Stimulated activated memory B cell treated with anti-CD40 and anti-IgM and Interleukin-4, amounts not matched to agents 10 μg/mL and 1 μg/mL and 100 μg/mL, for 72 hours (primary cell): ENCODE measurements at regions not wholly inside any gene's neighbourhood (a gene's known extent, or its start where the extent isn't known, plus 50 kb on each side); places are given as distances from the start of the nearest gene placed in this dataset.
"Not testable (repeated sequence)": the region's sequence is repeated elsewhere in the genome, so short reads cannot be mapped to it uniquely, and the experiment has no call there.

Experiments
- ATAC-seq: fragments of 150-1000 bp; cut with Tn5 transposase; 2 replicates; pipeline ENCODE4 v1.10.0; 2021
- H3K27ac Mint-ChIP-seq: one replicate; pipeline ENCODE4 v1.8.0; 2022; ENCODE audit warnings: mild to moderate bottlenecking, mixed read lengths
- H3K27me3 Mint-ChIP-seq: one replicate; pipeline ENCODE4 v1.8.0; 2022; ENCODE audit warnings: mixed read lengths
- H3K36me3 Mint-ChIP-seq: one replicate; pipeline ENCODE4 v1.8.0; 2022; ENCODE audit warnings: mixed read lengths
- H3K4me1 Mint-ChIP-seq: one replicate; pipeline ENCODE4 v1.8.0; 2022; ENCODE audit warnings: mixed read lengths
- H3K4me3 Mint-ChIP-seq: one replicate; pipeline ENCODE4 v1.8.0; 2022; ENCODE audit warnings: mild to moderate bottlenecking, moderate library complexity, mixed read lengths
- H3K9me3 Mint-ChIP-seq: one replicate; pipeline ENCODE4 v1.8.0; 2022; ENCODE audit warnings: mixed read lengths

DNA sequence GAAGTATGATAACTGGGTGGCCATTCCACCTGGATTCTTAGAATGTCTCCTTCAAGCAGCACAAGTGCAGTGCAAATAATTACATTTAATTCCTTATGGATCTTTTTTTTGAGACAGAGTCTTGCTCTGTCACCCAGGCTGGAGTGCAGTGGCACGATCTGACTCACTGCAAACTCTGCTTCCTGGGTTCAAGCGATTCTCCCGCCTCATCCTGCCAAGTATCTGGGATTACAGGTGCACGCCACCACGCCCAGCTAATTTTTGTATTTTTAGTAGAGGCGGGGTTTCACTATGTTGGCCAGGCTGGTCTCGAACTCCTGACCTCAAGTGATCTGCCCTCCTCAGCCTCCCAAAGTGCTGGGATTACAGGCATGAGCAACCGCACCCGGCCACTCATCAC, 80.7 kb upstream of the ABHD2 start:
- H3K4me1 Mint-ChIP-seq, H3K27ac Mint-ChIP-seq, ATAC-seq, H3K36me3 Mint-ChIP-seq, H3K9me3 Mint-ChIP-seq, H3K4me3 Mint-ChIP-seq: not testable (repeated sequence)
- peaks cover 69% of the 10 kb centered on the region for H3K27me3 Mint-ChIP-seq

DNA sequence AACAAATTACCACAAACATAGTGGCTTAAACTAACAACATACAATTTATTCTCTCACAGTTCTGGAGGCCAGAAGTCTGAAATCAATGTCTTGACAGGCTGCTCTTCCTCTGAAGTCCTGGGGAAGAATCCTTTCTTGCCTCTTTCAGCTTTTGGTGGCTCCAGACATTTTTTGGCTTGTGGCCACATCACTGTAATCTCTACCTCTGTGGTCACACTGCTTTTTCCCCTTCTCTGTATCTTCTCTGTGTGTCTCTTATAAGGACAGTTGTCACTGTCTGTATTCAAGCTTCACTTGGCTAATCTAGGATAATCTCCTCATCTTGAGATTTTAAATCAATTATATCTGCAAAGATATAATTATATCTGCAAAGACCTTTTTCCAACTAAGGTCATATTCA, 80.3 kb upstream of the ABHD2 start:
- H3K27ac Mint-ChIP-seq, result no peak overlapping the region
- H3K36me3 Mint-ChIP-seq, result no peaks in the 10 kb centered on the region
- no peak for ATAC-seq
- no peak overlapping the region for H3K4me3 Mint-ChIP-seq
- peaks cover 74% of the 10 kb centered on the region for H3K27me3 Mint-ChIP-seq
- H3K4me1 Mint-ChIP-seq, result no peaks in the 10 kb centered on the region
- H3K9me3 Mint-ChIP-seq, result peaks cover 3% of the 10 kb centered on the region

DNA sequence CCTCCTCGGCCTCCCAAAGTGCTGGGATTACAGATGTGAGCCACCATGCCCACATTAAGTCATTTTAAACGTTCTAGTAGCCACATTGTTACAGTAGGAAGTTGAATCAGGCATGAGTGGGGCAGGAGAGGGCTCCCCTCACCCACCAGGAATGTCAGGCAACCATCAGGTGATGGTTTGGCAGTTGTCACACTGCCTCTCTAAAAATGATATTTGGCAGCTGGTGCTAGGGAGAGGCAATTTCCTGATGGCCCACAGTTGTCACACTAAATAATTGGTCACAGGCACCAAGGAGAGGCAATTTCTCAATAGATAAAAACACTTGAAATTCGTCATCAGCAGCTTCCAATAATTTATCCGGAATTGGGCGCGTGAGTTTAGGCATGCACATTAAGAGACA, 79.2 kb upstream of the ABHD2 start:
- H3K9me3 Mint-ChIP-seq, result peaks cover 7% of the 10 kb centered on the region

DNA sequence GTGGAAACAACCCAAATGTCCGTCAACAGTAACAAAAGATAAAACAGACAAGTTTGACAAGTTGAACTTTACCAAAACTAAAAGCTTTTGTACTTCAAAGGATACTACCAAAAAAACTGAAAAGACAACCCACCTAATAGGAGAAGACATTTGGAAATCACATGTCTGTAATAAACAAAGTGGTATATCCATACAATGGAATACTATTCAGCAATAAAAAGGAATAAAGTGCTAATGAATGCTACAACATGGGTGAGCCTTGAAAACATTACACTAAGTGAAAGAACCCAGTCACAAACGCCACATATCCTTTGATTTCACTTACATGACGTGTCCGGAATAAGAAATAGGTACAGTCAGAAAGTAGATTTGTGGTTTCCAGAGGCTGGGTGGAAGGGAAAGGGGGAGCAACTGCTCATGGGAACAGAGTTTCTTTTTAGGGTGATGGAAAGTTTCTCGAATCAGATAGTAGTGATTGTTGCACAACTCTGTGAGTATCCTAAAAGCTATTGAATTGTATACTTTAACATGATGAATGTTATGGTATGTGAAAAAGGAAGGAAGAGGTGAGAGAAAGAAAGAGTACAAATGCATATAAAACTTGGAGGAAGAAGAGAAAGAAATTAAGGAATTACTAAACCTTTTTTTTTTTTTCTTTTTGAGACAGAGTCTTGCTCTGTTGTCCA, 72.7 kb upstream of the ABHD2 start:
- no peaks in the 10 kb centered on the region for H3K36me3 Mint-ChIP-seq
- H3K27ac Mint-ChIP-seq, result no peak overlapping the region
- peaks cover 12% of the 10 kb centered on the region for H3K4me1 Mint-ChIP-seq
- no peak for ATAC-seq
- H3K27me3 Mint-ChIP-seq, result peaks cover 87% of the 10 kb centered on the region
- H3K9me3 Mint-ChIP-seq, result peaks cover 13% of the 10 kb centered on the region
- H3K4me3 Mint-ChIP-seq, result no peak overlapping the region

More for the DNA sequence above, 79.2 kb upstream of the ABHD2 start:
- no peak overlapping the region for H3K27ac Mint-ChIP-seq
- no peak for ATAC-seq
- H3K4me1 Mint-ChIP-seq, result no peaks in the 10 kb centered on the region
- H3K27me3 Mint-ChIP-seq, result peaks cover 80% of the 10 kb centered on the region
- H3K36me3 Mint-ChIP-seq, result no peaks in the 10 kb centered on the region
- H3K4me3 Mint-ChIP-seq, result no peak overlapping the region

DNA sequence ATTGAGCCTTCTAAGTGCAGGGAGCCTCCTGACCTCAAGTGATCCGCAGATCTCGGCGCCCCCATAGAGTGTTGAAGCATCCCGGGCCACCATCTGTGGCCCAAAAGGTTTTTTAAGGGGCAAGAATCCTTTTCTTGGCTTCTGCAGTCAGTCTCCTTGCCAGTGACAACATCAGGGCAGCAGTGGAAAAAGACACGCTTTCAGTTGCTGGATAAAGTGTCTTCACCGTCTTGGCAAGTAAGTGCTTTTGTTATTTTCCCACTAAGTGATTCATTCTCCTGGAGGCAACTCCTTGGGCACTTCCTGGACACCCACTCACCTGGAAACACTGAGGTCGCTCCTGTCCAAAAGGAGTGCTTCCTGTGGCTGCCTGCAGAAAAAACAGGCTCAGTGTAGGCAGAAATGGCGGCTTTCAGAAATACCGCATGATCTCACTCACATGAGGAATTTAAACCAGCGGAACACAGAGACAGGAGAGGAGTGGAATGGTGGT, 71.7 kb upstream of the ABHD2 start:
- H3K27ac Mint-ChIP-seq, result no peak overlapping the region
- no peak for ATAC-seq
- peaks cover 77% of the 10 kb centered on the region for H3K27me3 Mint-ChIP-seq
- H3K36me3 Mint-ChIP-seq, result no peaks in the 10 kb centered on the region
- peaks cover 13% of the 10 kb centered on the region for H3K9me3 Mint-ChIP-seq
- peaks cover 12% of the 10 kb centered on the region for H3K4me1 Mint-ChIP-seq
- no peak overlapping the region for H3K4me3 Mint-ChIP-seq

DNA sequence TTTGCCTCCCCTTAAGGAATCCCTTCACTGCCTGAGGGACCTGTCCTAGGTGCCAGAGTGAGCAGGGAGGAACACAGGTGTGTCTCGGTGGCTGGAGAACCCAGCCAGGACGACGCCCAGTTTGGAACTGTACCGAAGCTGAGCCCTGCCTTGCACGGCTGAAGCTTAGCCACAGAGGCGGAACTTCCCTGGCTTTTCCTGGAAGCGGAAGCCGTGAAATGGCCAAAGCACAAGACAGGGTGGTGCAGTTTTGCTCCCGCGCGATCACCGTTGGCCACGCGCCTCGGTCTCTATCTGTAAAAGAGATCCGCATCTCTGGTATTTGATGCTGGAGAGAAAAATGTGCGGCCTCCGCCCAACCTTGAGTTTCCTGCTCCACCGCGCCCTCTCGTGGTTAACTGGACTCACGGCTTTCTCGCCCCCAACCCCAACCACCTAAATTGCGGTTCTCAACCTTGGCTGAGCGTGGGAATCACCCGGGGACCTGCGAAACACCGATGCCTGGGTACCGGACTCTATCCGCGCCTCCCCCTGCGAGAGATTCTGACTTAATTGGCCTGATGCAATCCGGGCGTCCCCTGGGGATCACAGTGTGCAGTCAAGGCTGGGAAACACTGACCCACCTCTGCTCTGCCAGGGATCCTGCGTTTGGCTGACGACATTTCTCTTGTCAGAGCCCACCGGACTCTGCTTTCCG, 70.7 kb upstream of the ABHD2 start:
- peaks cover 12% of the 10 kb centered on the region for H3K4me1 Mint-ChIP-seq
- no peaks in the 10 kb centered on the region for H3K36me3 Mint-ChIP-seq
- H3K4me3 Mint-ChIP-seq, result peak overlapping the region; percentile 23
- peaks cover 67% of the 10 kb centered on the region for H3K27me3 Mint-ChIP-seq
- no peak overlapping the region for H3K27ac Mint-ChIP-seq
- peaks cover 11% of the 10 kb centered on the region for H3K9me3 Mint-ChIP-seq
- peak; percentile 58 for ATAC-seq

DNA sequence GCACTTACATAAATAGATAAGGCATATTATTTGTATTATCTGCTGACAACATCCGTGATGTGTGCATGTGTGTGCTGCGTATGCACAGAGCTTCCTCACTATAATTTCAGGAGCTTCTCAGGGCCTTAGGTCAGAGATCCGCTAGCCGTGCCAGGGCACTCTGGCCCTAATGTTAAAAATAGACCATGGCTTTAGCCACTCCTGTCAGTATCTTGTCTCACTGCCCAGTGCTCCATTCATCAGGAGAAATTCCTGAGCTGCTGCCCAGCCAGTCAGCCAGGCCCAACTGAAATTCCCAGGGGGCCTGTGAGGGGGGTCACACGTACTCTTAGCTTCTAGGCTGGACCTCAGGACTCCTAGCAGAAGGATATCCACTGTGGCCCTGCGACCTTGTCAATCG, 70.0 kb upstream of the ABHD2 start:
- Mint-ChIP-seq H3K27ac (no peak overlapping the region), H3K4me3 (no peak overlapping the region), H3K9me3 (peaks cover 9% of the 10 kb centered on the region), H3K4me1 (peaks cover 12% of the 10 kb centered on the region), H3K36me3 (no peaks in the 10 kb centered on the region), H3K27me3 (peaks cover 61% of the 10 kb centered on the region)
- no peak for ATAC-seq

DNA sequence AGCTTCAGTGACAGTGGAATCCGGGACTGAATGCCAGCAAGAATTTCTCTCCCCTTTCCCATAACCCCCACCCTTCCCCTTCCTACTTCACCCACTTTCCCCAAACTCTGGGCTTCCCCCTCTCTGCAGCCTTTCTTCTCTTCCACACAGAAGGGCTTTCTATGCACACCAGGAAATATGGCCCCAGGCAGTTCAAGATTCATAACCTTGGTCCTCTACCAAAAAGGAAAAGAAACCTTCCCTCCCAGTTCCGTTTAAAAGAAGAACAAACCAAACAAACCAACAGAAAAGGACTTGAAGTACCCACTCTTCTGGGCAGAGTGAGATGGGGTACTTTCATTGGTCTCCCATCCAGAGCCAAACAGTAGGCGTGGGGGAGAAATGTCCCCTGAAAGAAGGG, 68.8 kb upstream of the ABHD2 start:
- H3K4me1 Mint-ChIP-seq, result peaks cover 12% of the 10 kb centered on the region
- ATAC-seq, result no peak
- H3K27me3 Mint-ChIP-seq, result peaks cover 51% of the 10 kb centered on the region
- no peak overlapping the region for H3K4me3 Mint-ChIP-seq
- peaks cover 9% of the 10 kb centered on the region for H3K9me3 Mint-ChIP-seq
- no peak overlapping the region for H3K27ac Mint-ChIP-seq
- H3K36me3 Mint-ChIP-seq, result no peaks in the 10 kb centered on the region

DNA sequence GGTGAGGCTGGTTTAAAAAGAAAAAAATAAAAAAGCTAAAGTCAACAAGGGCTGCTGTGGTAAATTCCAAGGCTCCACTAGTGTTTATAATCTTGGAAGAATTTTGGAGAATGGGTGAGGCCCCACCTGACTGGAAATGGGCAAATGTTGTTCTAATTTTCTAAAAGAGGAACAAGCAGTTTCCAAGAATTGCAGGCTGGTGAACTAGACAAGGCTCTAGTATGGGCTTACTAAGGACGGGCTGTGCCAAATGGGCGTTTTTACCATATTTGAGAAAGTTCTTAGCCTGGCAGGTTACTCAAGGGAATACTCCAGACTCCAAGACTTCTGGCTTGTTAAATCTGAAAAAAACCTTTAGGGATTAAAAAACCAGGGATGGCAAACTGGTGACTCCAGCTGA, 67.0 kb upstream of the ABHD2 start:
- Mint-ChIP-seq H3K27ac (no peak overlapping the region), H3K4me1 (peaks cover 12% of the 10 kb centered on the region), H3K27me3 (peaks cover 36% of the 10 kb centered on the region), H3K36me3 (no peaks in the 10 kb centered on the region), H3K9me3 (peaks cover 8% of the 10 kb centered on the region), H3K4me3 (no peak overlapping the region)
- no peak for ATAC-seq

DNA sequence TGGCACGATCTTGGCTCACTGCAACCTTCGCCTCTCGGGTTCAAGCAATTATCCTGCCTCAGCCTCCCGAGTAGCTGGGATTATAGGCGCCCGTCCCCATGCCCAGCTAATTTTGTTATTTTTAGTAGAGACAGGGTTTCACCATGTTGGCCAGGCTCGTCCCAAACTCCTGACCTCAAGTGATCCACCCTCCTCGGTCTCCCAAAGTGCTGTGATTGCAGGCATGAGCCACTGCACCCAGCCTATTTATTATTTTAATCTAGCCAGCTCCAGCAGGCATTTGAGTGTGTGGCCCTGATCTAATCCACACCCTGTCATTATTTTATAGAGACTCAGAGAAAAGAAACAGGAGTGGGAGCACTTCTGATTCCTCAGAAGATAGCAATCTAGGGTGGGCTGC, 66.4 kb upstream of the ABHD2 start:
- not testable (repeated sequence) for H3K36me3 Mint-ChIP-seq, H3K4me3 Mint-ChIP-seq, H3K4me1 Mint-ChIP-seq, ATAC-seq, H3K27ac Mint-ChIP-seq
- peaks cover 35% of the 10 kb centered on the region for H3K27me3 Mint-ChIP-seq
- H3K9me3 Mint-ChIP-seq, result peaks cover 10% of the 10 kb centered on the region

DNA sequence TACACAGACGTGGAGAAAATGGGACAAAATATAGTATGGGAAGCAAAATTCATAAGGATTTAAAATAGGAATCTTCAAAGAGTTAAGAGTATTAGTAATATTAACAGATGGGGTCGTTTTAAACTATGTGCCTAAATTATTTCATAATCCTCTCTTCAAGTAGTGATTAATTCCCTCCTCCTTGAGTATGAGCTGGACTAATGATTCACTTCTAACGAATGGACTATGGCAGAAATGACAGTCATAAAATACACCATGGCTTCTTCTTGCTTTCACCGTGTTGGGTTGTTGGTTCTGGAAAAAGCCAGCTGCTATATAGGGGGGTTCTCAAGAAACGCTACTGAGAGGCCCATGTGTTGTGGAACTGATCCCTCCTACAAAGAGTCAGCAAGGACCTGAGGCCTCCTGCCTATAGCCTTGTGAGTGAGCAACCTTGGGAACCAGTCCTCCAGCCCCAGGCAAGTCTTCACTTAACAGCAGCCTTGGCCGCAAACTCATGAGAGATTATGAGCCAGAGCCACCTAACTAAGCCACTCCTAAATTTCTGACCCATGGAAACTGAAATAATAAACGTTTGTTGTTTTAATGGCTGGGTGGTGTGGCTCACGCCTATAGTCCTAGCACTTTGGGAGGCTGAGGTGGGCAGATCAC, 64.8 kb upstream of the ABHD2 start:
- Mint-ChIP-seq H3K27me3 (peaks cover 28% of the 10 kb centered on the region), H3K9me3 (peaks cover 10% of the 10 kb centered on the region), H3K4me3 (no peak overlapping the region), H3K36me3 (no peaks in the 10 kb centered on the region), H3K4me1 (no peaks in the 10 kb centered on the region), H3K27ac (no peak overlapping the region)
- no peak for ATAC-seq

DNA sequence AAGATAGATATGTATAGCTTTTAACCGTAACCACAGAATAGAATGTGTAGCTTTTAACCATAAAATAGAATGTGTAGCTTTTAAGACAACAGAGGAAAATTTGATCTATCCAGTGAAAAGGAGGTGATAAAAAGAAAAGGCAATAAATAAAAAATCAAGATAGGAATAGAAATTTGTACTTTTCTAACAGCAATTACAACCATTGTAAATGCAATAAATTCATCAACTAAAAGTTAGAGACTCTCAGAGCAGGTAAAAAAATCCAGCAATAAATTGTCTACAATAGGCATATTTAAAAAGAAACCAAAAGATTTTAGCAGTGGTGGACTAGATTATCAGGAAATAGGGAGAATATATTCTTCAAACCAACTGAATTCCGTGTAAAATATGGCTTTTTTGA, 63.8 kb upstream of the ABHD2 start:
- Mint-ChIP-seq H3K27me3 (peaks cover 25% of the 10 kb centered on the region), H3K4me3 (no peak overlapping the region), H3K4me1 (no peaks in the 10 kb centered on the region), H3K9me3 (peaks cover 10% of the 10 kb centered on the region), H3K27ac (no peak overlapping the region), H3K36me3 (no peaks in the 10 kb centered on the region)
- ATAC-seq, result no peak

DNA sequence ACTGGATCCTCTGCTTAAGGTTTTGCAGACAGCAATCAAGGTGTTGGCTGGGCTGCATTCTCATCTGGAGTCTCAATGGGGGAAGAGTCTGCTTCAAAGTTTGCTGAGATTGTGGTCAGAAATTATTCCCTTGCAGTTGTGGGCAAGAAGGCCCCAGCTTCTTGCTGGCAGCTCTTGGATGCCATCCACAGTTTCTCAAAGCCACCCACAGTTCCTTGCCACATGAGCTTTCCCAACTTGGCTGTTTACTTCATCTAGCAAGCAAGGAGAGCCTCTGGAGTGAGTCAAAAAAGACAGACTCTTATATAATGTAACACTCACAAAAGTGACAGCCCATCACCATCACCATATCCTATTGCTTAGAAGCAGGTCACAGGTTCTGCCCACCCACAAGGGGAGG, 62.1 kb upstream of the ABHD2 start:
- no peak for ATAC-seq
- Mint-ChIP-seq H3K36me3 (no peaks in the 10 kb centered on the region), H3K27me3 (peaks cover 30% of the 10 kb centered on the region), H3K27ac (no peak overlapping the region), H3K9me3 (peaks cover 13% of the 10 kb centered on the region), H3K4me3 (no peak overlapping the region), H3K4me1 (no peaks in the 10 kb centered on the region)

DNA sequence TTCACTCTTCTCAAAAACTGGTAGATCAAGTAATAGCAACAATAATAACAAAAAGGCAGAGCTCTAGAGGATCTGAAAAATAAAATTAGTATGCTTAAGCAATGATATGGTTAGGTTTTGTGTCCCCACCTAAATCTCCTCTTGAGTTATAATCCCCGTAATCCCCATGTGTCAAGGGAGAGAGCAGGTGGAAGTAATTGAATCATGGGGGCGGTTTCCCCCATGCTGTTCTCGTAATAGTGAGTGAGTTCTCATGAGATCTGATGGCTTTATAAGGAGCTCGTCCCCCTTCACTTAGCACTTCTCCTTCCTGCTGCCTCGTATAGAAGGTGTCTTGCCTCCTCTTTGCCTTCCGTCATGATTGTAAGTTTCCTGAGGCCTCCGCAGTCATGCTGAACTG, 60.2 kb upstream of the ABHD2 start:
- ATAC-seq, result no peak
- no peak overlapping the region for H3K27ac Mint-ChIP-seq
- H3K4me1 Mint-ChIP-seq, result no peaks in the 10 kb centered on the region
- peaks cover 30% of the 10 kb centered on the region for H3K27me3 Mint-ChIP-seq
- H3K4me3 Mint-ChIP-seq, result no peak overlapping the region
- H3K36me3 Mint-ChIP-seq, result no peaks in the 10 kb centered on the region
- H3K9me3 Mint-ChIP-seq, result peaks cover 13% of the 10 kb centered on the region

DNA sequence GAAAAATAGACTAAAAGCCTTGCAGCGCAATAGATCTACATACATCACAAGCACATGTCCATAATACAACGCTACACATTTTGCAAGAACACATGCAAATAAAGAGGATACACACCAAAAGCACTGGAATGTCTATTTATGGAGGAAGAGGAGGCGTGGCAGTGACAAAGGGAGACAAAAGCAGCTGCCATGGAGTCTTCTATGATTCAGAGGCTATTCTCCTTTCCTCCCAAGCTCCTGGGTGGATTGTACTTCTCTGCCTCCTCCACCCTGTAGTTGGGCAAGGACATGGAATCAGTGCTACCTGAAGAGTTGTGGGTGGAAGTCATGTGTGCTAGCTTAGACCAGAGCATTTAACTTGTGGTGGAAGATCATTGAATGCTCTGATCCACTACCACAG, 57.9 kb upstream of the ABHD2 start:
- Mint-ChIP-seq H3K4me3 (no peak overlapping the region), H3K4me1 (no peaks in the 10 kb centered on the region), H3K36me3 (no peaks in the 10 kb centered on the region), H3K27ac (no peak overlapping the region), H3K27me3 (peaks cover 30% of the 10 kb centered on the region), H3K9me3 (peaks cover 10% of the 10 kb centered on the region)
- ATAC-seq, result no peak
